ENCODE measurements at regions not wholly inside any gene's neighbourhood (a gene's known extent, or its start where the extent isn't known, plus 50 kb on each side); places are given as distances from the start of the nearest gene placed in this dataset.

DNA sequence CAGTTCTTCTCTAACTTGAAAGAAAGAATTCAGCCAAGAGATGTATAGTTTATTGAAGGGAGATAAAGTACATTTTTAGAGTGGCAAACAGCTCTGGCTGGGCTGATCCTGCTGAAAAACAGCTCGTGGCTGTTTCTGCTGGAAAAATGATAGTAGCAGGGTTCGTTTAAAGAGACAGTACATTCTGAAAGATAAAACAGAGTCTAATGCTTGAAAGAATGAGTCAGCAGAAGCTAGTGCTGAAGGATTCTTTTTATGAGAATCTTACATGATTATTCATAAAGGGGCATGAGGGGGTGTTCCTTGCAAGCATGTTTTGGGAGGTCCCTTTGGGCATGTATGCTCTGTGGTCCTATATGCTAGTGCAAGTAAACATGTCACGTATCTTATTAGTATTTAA is 790.0 kb downstream of the PCDH18 start:
- TF ChIP-seq, protein P1, sequence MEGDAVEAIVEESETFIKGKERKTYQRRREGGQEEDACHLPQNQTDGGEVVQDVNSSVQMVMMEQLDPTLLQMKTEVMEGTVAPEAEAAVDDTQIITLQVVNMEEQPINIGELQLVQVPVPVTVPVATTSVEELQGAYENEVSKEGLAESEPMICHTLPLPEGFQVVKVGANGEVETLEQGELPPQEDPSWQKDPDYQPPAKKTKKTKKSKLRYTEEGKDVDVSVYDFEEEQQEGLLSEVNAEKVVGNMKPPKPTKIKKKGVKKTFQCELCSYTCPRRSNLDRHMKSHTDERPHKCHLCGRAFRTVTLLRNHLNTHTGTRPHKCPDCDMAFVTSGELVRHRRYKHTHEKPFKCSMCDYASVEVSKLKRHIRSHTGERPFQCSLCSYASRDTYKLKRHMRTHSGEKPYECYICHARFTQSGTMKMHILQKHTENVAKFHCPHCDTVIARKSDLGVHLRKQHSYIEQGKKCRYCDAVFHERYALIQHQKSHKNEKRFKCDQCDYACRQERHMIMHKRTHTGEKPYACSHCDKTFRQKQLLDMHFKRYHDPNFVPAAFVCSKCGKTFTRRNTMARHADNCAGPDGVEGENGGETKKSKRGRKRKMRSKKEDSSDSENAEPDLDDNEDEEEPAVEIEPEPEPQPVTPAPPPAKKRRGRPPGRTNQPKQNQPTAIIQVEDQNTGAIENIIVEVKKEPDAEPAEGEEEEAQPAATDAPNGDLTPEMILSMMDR (IDR thresholded peaks at IDR 0.05; ENCODE audit: insufficient read depth, low read depth, low read length, missing control alignments): no peak
- no peak overlapping the region for H3K4me3 ChIP-seq (ENCODE audit: low read depth, low read length)
- no peak for DNase-seq (ENCODE audit: low read depth)

GRCh38 chr4:136741468-136741867 is 790.8 kb downstream of the PCDH18 start:
- DNase-seq (ENCODE audit: low read depth): no peak
- TF ChIP-seq, protein P1 (IDR thresholded peaks at IDR 0.05; ENCODE audit: insufficient read depth, low read depth, low read length, missing control alignments): no peak
- no peak overlapping the region for H3K4me3 ChIP-seq (ENCODE audit: low read depth, low read length)

GRCh38 chr4:136740326-136740725 is 792.0 kb downstream of the PCDH18 start:
- no peak for DNase-seq (ENCODE audit: low read depth)
- H3K4me3 ChIP-seq (ENCODE audit: low read depth, low read length): no peak overlapping the region
- TF ChIP-seq, protein P1 (IDR thresholded peaks at IDR 0.05; ENCODE audit: insufficient read depth, low read depth, low read length, missing control alignments): no peak

DNA sequence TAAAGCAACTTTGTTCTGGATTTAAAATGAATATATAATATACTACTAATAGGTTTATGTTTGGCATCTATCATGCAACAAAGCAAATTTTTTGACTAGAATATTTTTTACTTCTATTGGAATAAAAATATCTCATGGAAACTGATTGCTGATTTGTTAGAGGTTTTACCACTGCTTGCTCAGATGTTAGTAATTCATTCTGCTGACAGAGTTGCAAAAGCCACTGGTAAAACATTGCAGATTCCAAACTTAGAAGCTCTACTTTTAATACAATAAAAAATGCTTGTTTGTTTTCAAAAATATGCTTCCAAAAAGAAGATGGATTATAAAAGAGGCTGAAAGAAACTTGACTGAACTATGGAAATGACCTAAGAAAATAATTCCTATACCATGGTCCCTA is 795.2 kb downstream of the PCDH18 start:
- TF ChIP-seq, protein P1 (IDR thresholded peaks at IDR 0.05; ENCODE audit: insufficient read depth, low read depth, low read length, missing control alignments): no peak
- no peak overlapping the region for H3K4me3 ChIP-seq (ENCODE audit: low read depth, low read length)
- DNase-seq (ENCODE audit: low read depth): no peak

DNA sequence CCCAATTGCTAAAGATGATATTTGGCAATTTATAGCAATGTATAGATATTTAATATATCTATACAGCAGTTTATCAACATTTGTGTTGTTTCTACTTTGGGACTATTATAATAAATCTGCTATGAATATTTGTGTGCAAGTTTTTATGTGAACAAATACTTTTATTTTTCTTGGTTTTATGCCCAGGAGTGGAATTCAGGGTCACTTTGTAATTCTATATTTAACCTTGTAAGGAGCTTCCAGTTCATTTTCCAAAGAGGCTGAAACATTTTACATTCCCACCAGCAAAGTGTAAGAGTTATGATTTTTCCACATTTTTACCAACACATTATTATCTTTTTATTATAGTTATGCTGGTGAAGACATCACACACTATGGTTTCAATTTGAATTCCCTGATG is 801.3 kb downstream of the PCDH18 start:
- no peak for DNase-seq (ENCODE audit: low read depth)
- TF ChIP-seq, protein P1 (IDR thresholded peaks at IDR 0.05; ENCODE audit: insufficient read depth, low read depth, low read length, missing control alignments): no peak
- no peak overlapping the region for H3K4me3 ChIP-seq (ENCODE audit: low read depth, low read length)

DNA sequence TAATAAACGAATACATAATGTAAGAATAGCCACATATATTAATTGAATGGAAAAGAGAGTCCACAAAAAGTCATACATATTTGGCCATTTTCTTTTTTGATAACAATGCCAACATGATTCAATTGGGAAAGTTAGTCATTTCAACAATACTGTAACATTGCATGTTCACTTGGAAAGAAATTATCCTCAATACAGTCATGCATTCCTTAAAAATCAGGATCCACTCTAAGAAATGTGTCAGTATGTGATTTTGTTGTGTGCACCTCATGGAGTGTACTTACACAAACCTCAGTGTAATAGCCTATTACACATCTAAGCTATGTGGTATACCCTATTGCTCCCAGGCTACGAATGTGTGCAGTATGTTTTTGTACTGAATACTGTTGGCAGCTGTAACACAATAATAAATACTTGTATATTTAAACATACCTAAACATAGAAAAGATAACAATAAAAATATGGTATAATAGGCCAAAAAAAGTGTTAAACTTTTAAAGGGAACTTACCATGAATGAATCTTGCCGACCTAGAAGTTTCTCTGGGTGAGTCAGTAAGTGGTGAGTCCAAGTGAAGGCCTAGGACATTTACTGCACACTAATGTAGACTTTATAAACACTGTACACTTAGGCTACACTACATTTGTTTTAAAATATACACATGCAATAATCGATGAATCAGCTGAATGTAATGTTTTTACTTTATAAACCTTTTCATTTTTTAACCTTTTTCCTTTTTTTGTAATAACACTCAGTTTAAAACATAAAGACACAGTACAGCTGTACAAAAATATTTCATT is 806.8 kb downstream of the PCDH18 start:
- DNase-seq (ENCODE audit: low read depth): no peak
- TF ChIP-seq, protein P1 (IDR thresholded peaks at IDR 0.05; ENCODE audit: insufficient read depth, low read depth, low read length, missing control alignments): no peak
- no peak overlapping the region for H3K4me3 ChIP-seq (ENCODE audit: low read depth, low read length)

DNA sequence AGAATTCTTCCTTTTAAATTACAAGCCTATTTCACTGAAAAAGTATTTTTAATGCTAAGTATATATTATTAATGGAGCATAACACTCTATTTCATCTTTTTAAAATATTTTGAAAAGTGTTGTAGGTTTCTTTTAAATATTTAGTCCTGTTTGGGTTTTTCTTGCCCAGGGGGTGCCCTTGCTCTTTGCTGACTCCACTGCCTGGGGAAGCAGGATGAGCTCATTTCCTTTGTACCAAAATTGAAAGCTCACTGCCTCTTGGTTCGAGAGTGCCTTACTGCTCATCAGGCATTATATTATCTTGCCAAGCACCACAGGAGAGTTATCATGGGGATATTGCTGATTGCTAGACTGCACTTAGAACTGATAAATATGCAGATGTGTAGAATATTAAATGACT is 819.2 kb downstream of the PCDH18 start:
- no peak overlapping the region for H3K4me3 ChIP-seq (ENCODE audit: low read depth, low read length)
- peak; percentile 17 for DNase-seq (ENCODE audit: low read depth)
- TF ChIP-seq, protein P1 (IDR thresholded peaks at IDR 0.05; ENCODE audit: insufficient read depth, low read depth, low read length, missing control alignments): no peak
